HEK293 (cell line): ENCODE measurements at regions not wholly inside any gene's neighbourhood (a gene's known extent, or its start where the extent isn't known, plus 50 kb on each side); places are given as distances from the start of the nearest gene placed in this dataset.

ENCODE experiments used
- CTCF ChIA-PET: fragments of 350-600 bp; formaldehyde crosslinking; extraction: SDS; loops from one replicate; lab custom pipeline; 2021; ENCODE audit warnings: antibody characterized with exemption; lab: Yijun Ruan, JAX
- POLR2A ChIA-PET: fragments of 300-600 bp; formaldehyde crosslinking; extraction: SDS; loops from one replicate; lab custom pipeline; 2020; ENCODE audit warnings: antibody characterized with exemption, inconsistent platforms; lab: Yijun Ruan, JAX
- H3K27ac ChIP-seq: fragments of 200-500 bp; sonication (Bioruptor generic); 2 replicates; pipeline ENCODE4 v1.5.1; 2014; ENCODE audit warnings: low read depth, low read length, control low read depth, inconsistent platforms; ENCODE audit errors: extremely low read depth
- H3K36me3 ChIP-seq, 2 experiments: fragments of 200-500 bp in 1 of 2; sonication (Bioruptor generic) in 1 of 2; 1 replicate in 1 of 2; 2 replicates in 1 of 2; pipeline ENCODE4 v1.5.1; 2014 to 2017; ENCODE audit warnings: inconsistent platforms in 2 of 2, low read length in 2 of 2; ENCODE audit not compliant: control insufficient read depth in 2 of 2, insufficient read depth in 1 of 2
- H3K4me1 ChIP-seq: fragments of 200-500 bp; sonication (Bioruptor generic); 2 replicates; pipeline ENCODE4 v1.5.1; 2014; ENCODE audit warnings: mild to moderate bottlenecking, low read length, inconsistent platforms; ENCODE audit not compliant: control insufficient read depth, insufficient read depth
- H3K4me3 ChIP-seq: 2 replicates; pipeline ENCODE4 v1.5.1; 2011; ENCODE audit warnings: low read depth, mild to moderate bottlenecking, control low read depth, low read length, moderate library complexity
- H3K9me3 ChIP-seq: fragments of 200-500 bp; sonication (Bioruptor generic); 2 replicates; pipeline ENCODE4 v1.5.1; 2014; ENCODE audit warnings: low read depth, low read length, inconsistent platforms; ENCODE audit not compliant: control insufficient read depth, insufficient read depth
- MYNN ChIP-seq: fragments of 450-650 bp; formaldehyde crosslinking; IDR thresholded peaks from 2 replicates; pipeline ENCODE4 v1.5.1; 2016; ENCODE audit warnings: missing biosample characterization, missing genetic modification characterization, borderline replicate concordance
- OSR2 ChIP-seq: fragments of 450-650 bp; formaldehyde crosslinking; IDR thresholded peaks from 2 replicates; pipeline ENCODE4 v1.5.1; 2016; ENCODE audit warnings: missing biosample characterization, missing genetic modification characterization
- YY2 ChIP-seq: fragments of 450-650 bp; formaldehyde crosslinking; IDR thresholded peaks from 2 replicates; pipeline ENCODE4 v1.5.1; 2016; ENCODE audit warnings: missing biosample characterization, missing genetic modification characterization
- ZBTB10 ChIP-seq: fragments of 450-650 bp; formaldehyde crosslinking; IDR thresholded peaks from 2 replicates; pipeline ENCODE4 v1.5.1; 2016; ENCODE audit warnings: missing biosample characterization, missing genetic modification characterization
- ZBTB11 ChIP-seq: fragments of 450-650 bp; formaldehyde crosslinking; conservative IDR thresholded peaks from 2 replicates; pipeline ENCODE4 v1.5.1; 2016; ENCODE audit warnings: low read depth, missing biosample characterization, missing genetic modification characterization
- ZEB2 ChIP-seq: fragments of 450-650 bp; formaldehyde crosslinking; IDR thresholded peaks from 2 replicates; pipeline ENCODE4 v1.5.1; 2016; ENCODE audit warnings: missing biosample characterization, missing genetic modification characterization
- ZFP3 ChIP-seq: fragments of 450-650 bp; formaldehyde crosslinking; IDR thresholded peaks from 2 replicates; pipeline ENCODE4 v1.5.1; 2016; ENCODE audit warnings: low read depth, missing biosample characterization, missing genetic modification characterization
- ZIC2 ChIP-seq: fragments of 450-650 bp; formaldehyde crosslinking; IDR thresholded peaks from 2 replicates; pipeline ENCODE4 v1.5.1; 2016; ENCODE audit warnings: missing biosample characterization, missing genetic modification characterization
- ZNF121 ChIP-seq: fragments of 450-650 bp; formaldehyde crosslinking; IDR thresholded peaks from 2 replicates; pipeline ENCODE4 v1.5.1; 2016; ENCODE audit warnings: missing biosample characterization, missing genetic modification characterization
- ZNF19 ChIP-seq: fragments of 450-650 bp; formaldehyde crosslinking; IDR thresholded peaks from 2 replicates; pipeline ENCODE4; 2016; ENCODE audit warnings: missing biosample characterization, missing genetic modification characterization, low read depth
- ZNF514 ChIP-seq: fragments of 450-650 bp; formaldehyde crosslinking; IDR thresholded peaks from 2 replicates; pipeline ENCODE4 v1.5.1; 2016; ENCODE audit warnings: missing biosample characterization, missing genetic modification characterization
- ZNF544 ChIP-seq: fragments of 450-650 bp; formaldehyde crosslinking; IDR thresholded peaks from 2 replicates; pipeline ENCODE4 v1.5.0; 2017; ENCODE audit warnings: missing biosample characterization, missing genetic modification characterization
- ZNF555 ChIP-seq: fragments of 450-650 bp; formaldehyde crosslinking; conservative IDR thresholded peaks from 2 replicates; pipeline ENCODE4 v1.5.1; 2017; ENCODE audit warnings: missing biosample characterization, mild to moderate bottlenecking, missing genetic modification characterization, inconsistent platforms
- ZNF561 ChIP-seq: fragments of 450-650 bp; IDR thresholded peaks from 2 replicates; pipeline ENCODE4 v1.5.1; 2018; ENCODE audit warnings: missing biosample characterization, missing genetic modification characterization, borderline replicate concordance
- ZNF645 ChIP-seq: fragments of 450-650 bp; formaldehyde crosslinking; IDR thresholded peaks from 2 replicates; pipeline ENCODE4; 2016; ENCODE audit warnings: missing biosample characterization, missing genetic modification characterization
- ZNF785 ChIP-seq: fragments of 450-650 bp; formaldehyde crosslinking; IDR thresholded peaks from 2 replicates; pipeline ENCODE4 v1.5.1; 2016; ENCODE audit warnings: missing biosample characterization, missing genetic modification characterization
- TF ChIP-seq, protein P1 (sequence below): fragments of 450-650 bp; formaldehyde crosslinking; conservative IDR thresholded peaks from 2 replicates; pipeline ENCODE4 v1.5.1; 2016; ENCODE audit warnings: low read depth, missing biosample characterization, missing genetic modification characterization

DNA sequence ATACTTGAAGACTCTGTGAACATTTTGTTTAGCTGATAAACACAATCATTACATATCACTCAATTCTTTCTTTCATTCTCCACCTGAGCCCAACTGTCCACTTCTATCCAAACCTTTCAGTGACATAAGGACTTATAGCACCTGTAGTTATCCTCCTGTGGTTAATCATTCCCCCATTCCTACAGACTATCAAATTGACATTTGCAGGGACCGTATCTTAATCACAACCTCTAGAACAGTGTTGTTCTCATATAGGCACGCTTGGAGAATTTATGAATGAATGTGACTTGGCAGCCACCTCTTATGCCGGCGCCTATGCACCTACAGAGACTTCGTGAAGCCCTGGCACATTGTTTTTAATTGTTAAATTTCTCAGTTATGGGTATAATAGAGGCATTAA is 83.9 kb upstream of the CXADR start:
- no peak overlapping the region for H3K4me3 ChIP-seq
- ChIA-PET CTCF (no interaction called here), POLR2A (no interaction called here)
- H3K4me1 ChIP-seq = no peaks in the 10 kb centered on the region
- H3K9me3 ChIP-seq = no peaks in the 10 kb centered on the region
- no peak overlapping the region for H3K27ac ChIP-seq
- no peaks in the 10 kb centered on the region for H3K36me3 ChIP-seq
- no peak for TF ChIP-seq ZNF544 (tag by site-specific recombination)

GRCh38 chr21:17429936-17430335 is 82.9 kb upstream of the CXADR start:
- Histone ChIP-seq H3K9me3 (no peaks in the 10 kb centered on the region), H3K36me3 (no peaks in the 10 kb centered on the region), H3K27ac (no peak overlapping the region), H3K4me1 (no peaks in the 10 kb centered on the region), H3K4me3 (no peak overlapping the region)
- CTCF ChIA-PET = no interaction called here
- POLR2A ChIA-PET = no interaction called here
- TF ChIP-seq MYNN (no peak), ZIC2 (tag by site-specific recombination) (no peak), ZNF561 (no peak), ZNF514 (no peak), ZNF121 (tag by site-specific recombination) (no peak), ZFP3 (tag by site-specific recombination) (no peak), ZNF19 (tag by site-specific recombination) (no peak), ZNF785 (tag by site-specific recombination) (no peak), ZNF555 (tag by site-specific recombination) (no peak), ZBTB11 (no peak), YY2 (tag by site-specific recombination) (no peak), OSR2 (tag by site-specific recombination) (no peak), ZNF645 (tag by site-specific recombination) (no peak), ZEB2 (no peak), ZBTB10 (no peak)
- TF ChIP-seq, protein P1, sequence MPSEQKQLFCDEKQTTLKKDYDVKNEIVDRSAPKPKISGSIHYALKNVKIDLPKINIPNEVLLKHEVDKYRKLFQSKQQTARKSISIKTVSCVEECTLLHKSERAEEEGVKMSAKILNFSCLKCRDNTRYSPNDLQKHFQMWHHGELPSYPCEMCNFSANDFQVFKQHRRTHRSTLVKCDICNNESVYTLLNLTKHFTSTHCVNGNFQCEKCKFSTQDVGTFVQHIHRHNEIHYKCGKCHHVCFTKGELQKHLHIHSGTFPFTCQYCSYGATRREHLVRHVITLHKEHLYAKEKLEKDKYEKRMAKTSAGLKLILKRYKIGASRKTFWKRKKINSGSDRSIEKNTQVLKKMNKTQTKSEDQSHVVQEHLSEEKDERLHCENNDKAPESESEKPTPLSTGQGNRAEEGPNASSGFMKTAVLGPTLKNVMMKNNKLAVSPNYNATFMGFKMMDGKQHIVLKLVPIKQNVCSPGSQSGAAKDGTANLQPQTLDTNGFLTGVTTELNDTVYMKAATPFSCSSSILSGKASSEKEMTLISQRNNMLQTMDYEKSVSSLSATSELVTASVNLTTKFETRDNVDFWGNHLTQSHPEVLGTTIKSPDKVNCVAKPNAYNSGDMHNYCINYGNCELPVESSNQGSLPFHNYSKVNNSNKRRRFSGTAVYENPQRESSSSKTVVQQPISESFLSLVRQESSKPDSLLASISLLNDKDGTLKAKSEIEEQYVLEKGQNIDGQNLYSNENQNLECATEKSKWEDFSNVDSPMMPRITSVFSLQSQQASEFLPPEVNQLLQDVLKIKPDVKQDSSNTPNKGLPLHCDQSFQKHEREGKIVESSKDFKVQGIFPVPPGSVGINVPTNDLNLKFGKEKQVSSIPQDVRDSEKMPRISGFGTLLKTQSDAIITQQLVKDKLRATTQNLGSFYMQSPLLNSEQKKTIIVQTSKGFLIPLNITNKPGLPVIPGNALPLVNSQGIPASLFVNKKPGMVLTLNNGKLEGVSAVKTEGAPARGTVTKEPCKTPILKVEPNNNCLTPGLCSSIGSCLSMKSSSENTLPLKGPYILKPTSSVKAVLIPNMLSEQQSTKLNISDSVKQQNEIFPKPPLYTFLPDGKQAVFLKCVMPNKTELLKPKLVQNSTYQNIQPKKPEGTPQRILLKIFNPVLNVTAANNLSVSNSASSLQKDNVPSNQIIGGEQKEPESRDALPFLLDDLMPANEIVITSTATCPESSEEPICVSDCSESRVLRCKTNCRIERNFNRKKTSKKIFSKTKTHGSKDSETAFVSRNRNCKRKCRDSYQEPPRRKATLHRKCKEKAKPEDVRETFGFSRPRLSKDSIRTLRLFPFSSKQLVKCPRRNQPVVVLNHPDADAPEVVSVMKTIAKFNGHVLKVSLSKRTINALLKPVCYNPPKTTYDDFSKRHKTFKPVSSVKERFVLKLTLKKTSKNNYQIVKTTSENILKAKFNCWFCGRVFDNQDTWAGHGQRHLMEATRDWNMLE = no peak
